Endothelial cell of umbilical vein (primary cell): ENCODE measurements at regions not wholly inside any gene's neighbourhood (a gene's known extent, or its start where the extent isn't known, plus 50 kb on each side); places are given as distances from the start of the nearest gene placed in this dataset.

Experiments
- BruUV-seq: library from RNA; stranded (reverse); fragments of 400-500 nt; replicated peaks from 2 replicates; lab custom pipeline; 2021; lab: Mats Ljungman, UMichigan
- CTCF ChIA-PET: fragments of 300-600, 350-600 bp; sonication (Branson Sonifier 250); formaldehyde crosslinking; loops from one replicate; lab custom pipeline; 2021; ENCODE audit warnings: antibody characterized with exemption, inconsistent platforms; lab: Charles Lee
- POLR2A ChIA-PET: fragments of 300-600, 350-600 bp; sonication (Branson Sonifier 250); formaldehyde crosslinking; loops from one replicate; lab custom pipeline; 2021; ENCODE audit warnings: antibody characterized with exemption, inconsistent platforms; lab: Charles Lee
- DNase-seq: peaks from one replicate; pipeline ENCODE4 v3.0.0-alpha.2; 2011; ENCODE audit warnings: low read depth, low spot score
- FAIRE-seq: peaks from 2 replicates; lab custom pipeline; 2011; peaks lifted over from hg19 to GRCh38; lab: Jason Lieb, UNC
- H2AFZ ChIP-seq: 2 replicates; pipeline ENCODE4 v1.6.0; 2012; ENCODE audit warnings: low read depth, low read length, control low read depth, inconsistent platforms
- H3K27ac ChIP-seq: 2 replicates; pipeline ENCODE4 v1.5.1; 2011; ENCODE audit warnings: low read depth, mild to moderate bottlenecking, control low read depth, low read length, moderate library complexity; ENCODE audit not compliant: insufficient read depth
- H3K27me3 ChIP-seq, 2 experiments: 2 replicates each; pipeline versions ENCODE4 v1.6.0 to v1.6.1; 2011; ENCODE audit warnings: low read length in 2 of 2, mixed read lengths in 1 of 2; ENCODE audit not compliant: control insufficient read depth in 2 of 2, insufficient read depth in 2 of 2
- H3K36me3 ChIP-seq, 2 experiments: 2 replicates in 1 of 2; 3 replicates in 1 of 2; pipeline ENCODE4 v1.5.1; 2011; ENCODE audit warnings: low read length in 2 of 2, mild to moderate bottlenecking in 1 of 2, moderate library complexity in 1 of 2; ENCODE audit not compliant: control insufficient read depth in 2 of 2, insufficient read depth in 2 of 2; ENCODE audit errors: extremely low read depth in 1 of 2
- H3K4me1 ChIP-seq: 3 replicates; pipeline ENCODE4 v1.5.1; 2011; ENCODE audit warnings: mild to moderate bottlenecking, low read length; ENCODE audit not compliant: control insufficient read depth, insufficient read depth; ENCODE audit errors: extremely low read depth
- H3K4me2 ChIP-seq: 2 replicates; pipeline ENCODE4 v1.6.1; 2011; ENCODE audit warnings: low read length, control low read depth, mixed read lengths; ENCODE audit not compliant: insufficient read depth
- H3K4me3 ChIP-seq, 3 experiments: fragments of 200-600 bp in 1 of 3; sonication (generic), shearing (Covaris generic) in 1 of 3; replicated peaks in 1 of 3; 2 replicates each; pipeline ENCODE4 v1.5.1; 2011 to 2016; ENCODE audit warnings: control low read depth in 3 of 3, low read length in 3 of 3, mild to moderate bottlenecking in 2 of 3, inconsistent platforms in 1 of 3, low read depth in 1 of 3, moderate library complexity in 1 of 3; ENCODE audit not compliant: insufficient read depth in 1 of 3
- H3K79me2 ChIP-seq: 2 replicates; pipeline ENCODE4 v1.6.0; 2012; ENCODE audit warnings: low read length, inconsistent platforms; ENCODE audit not compliant: control insufficient read depth, insufficient read depth
- H3K9ac ChIP-seq: replicated peaks from 2 replicates; pipeline ENCODE3; 2011; ENCODE audit warnings: low read length, control low read depth; ENCODE audit not compliant: insufficient read depth; ENCODE audit errors: extremely low read depth
- H3K9me1 ChIP-seq: replicated peaks from 3 replicates; pipeline ENCODE4 v1.6.0; 2011; ENCODE audit warnings: mild to moderate bottlenecking, low read length; ENCODE audit not compliant: control insufficient read depth, insufficient read depth; ENCODE audit errors: extremely low read depth
- H3K9me3 ChIP-seq: replicated peaks from 2 replicates; pipeline ENCODE4 v1.5.1; 2012; ENCODE audit warnings: low read length, inconsistent platforms; ENCODE audit not compliant: control insufficient read depth, insufficient read depth
- H4K20me1 ChIP-seq: replicated peaks from 2 replicates; pipeline ENCODE3; 2011; ENCODE audit warnings: mild to moderate bottlenecking, low read length; ENCODE audit not compliant: control insufficient read depth, insufficient read depth; ENCODE audit errors: extremely low read depth
- CTCF ChIP-seq, 2 donors: IDR thresholded peaks; 1 replicate in 1 of 2; 2 replicates in 1 of 2; pipeline ENCODE4 v1.5.1; 2011; ENCODE audit warnings: low read length in 2 of 2, mild to moderate bottlenecking in 2 of 2, moderate library complexity in 2 of 2, control low read depth in 1 of 2, inconsistent platforms in 1 of 2, low read depth in 1 of 2; ENCODE audit not compliant: insufficient read depth in 1 of 2; ENCODE audit errors: extremely low read depth in 1 of 2
- FOS ChIP-seq: IDR thresholded peaks from 2 replicates; pipeline ENCODE4 v1.6.1; 2011; ENCODE audit warnings: mild to moderate bottlenecking, low read length, moderate library complexity, borderline replicate concordance; ENCODE audit not compliant: insufficient read depth
- JUN ChIP-seq: IDR thresholded peaks from 2 replicates; pipeline ENCODE4 v1.6.1; 2011; ENCODE audit warnings: borderline replicate concordance, low read depth; ENCODE audit not compliant: insufficient read length, insufficient read depth
- MAX ChIP-seq: IDR thresholded peaks from 2 replicates; pipeline ENCODE4 v1.6.1; 2011; ENCODE audit not compliant: insufficient read depth, insufficient read length
- MYC ChIP-seq: IDR thresholded peaks from one replicate; pipeline ENCODE4 v1.6.1; 2011; ENCODE audit warnings: mild to moderate bottlenecking, low read depth, low read length
- POLR2AphosphoS5 ChIP-seq: IDR thresholded peaks from 2 replicates; pipeline ENCODE4 v1.6.1; 2012; ENCODE audit warnings: low read depth, mild to moderate bottlenecking, control low read depth, low read length, moderate library complexity; ENCODE audit not compliant: insufficient read depth
- dilution Hi-C: fragments of 300-500 bp; cut with MboI; formaldehyde crosslinking; loops from one replicate; pipeline ENCODE4 v1.15.0; 2019; ENCODE audit warnings: low sequenced_read_pairs; ENCODE audit not compliant: extremely low pct_ligation_motif_present
- intact Hi-C: fragments of 100-400 bp; cut with micrococcal nuclease; formaldehyde crosslinking; loops from one replicate; pipeline ENCODE4 v1.10.0; 2022

GRCh38 chr2:3035385-3036050 lies 342.1 kb downstream of the EIPR1 start:
- BruUV-seq, result no TSS peak
- intact Hi-C loops (no loop called here), dilution Hi-C loops (no loop called here)
- ChIA-PET POLR2A (no interaction called here), CTCF (no interaction called here)
- no peak overlapping the region for H3K4me2 ChIP-seq
- no peaks in the 10 kb centered on the region for H3K36me3 ChIP-seq
- no peaks in the 10 kb centered on the region for H4K20me1 ChIP-seq
- no peaks in the 10 kb centered on the region for H3K9me1 ChIP-seq
- no peak for DNase-seq
- H3K9ac ChIP-seq, result no peak overlapping the region
- H3K27me3 ChIP-seq, result no peaks in the 10 kb centered on the region
- peaks cover 2% of the 10 kb centered on the region for H3K9me3 ChIP-seq
- H3K27ac ChIP-seq, result no peak overlapping the region
- H2AFZ ChIP-seq, result no peak overlapping the region
- no peak for TF ChIP-seq MYC
- no peak for TF ChIP-seq MAX
- no peak for TF ChIP-seq POLR2AphosphoS5
- TF ChIP-seq CTCF (IDR thresholded peaks at IDR 0.05; ENCODE audit: extremely low read depth in 1 of 2, insufficient read depth in 1 of 2, low read depth in 1 of 2, low read length in 2 of 2), result no peak
- H3K4me1 ChIP-seq, result no peaks in the 10 kb centered on the region
- FAIRE-seq, result no peak
- no peak overlapping the region for H3K4me3 ChIP-seq
- no peaks in the 10 kb centered on the region for H3K79me2 ChIP-seq

- Histone ChIP-seq H3K4me3 (no peak overlapping the region), H3K27me3 (no peaks in the 10 kb centered on the region), H3K36me3 (no peaks in the 10 kb centered on the region), H3K27ac (no peak overlapping the region), H3K9me1 (no peaks in the 10 kb centered on the region), H3K9ac (no peak overlapping the region), H3K79me2 (no peaks in the 10 kb centered on the region), H3K4me2 (no peak overlapping the region), H2AFZ (no peak overlapping the region), H3K9me3 (peaks cover 2% of the 10 kb centered on the region), H4K20me1 (no peaks in the 10 kb centered on the region), H3K4me1 (no peaks in the 10 kb centered on the region)
- dilution Hi-C loops (no loop called here), intact Hi-C loops (no loop called here)
- no peak for FAIRE-seq
- no peak for DNase-seq
- BruUV-seq, result no TSS peak
- ChIA-PET CTCF (no interaction called here), POLR2A (no interaction called here)
- TF ChIP-seq MYC (no peak), CTCF (IDR thresholded peaks at IDR 0.05; ENCODE audit: extremely low read depth in 1 of 2, insufficient read depth in 1 of 2, low read depth in 1 of 2, low read length in 2 of 2) (no peak), JUN (no peak), POLR2AphosphoS5 (no peak), FOS (no peak)
These were observed 342.8 kb downstream of the EIPR1 start for GRCh38 chr2:3034856-3035255.
